ENCODE measurements at regions not wholly inside any gene's neighbourhood (a gene's known extent, or its start where the extent isn't known, plus 50 kb on each side); places are given as distances from the start of the nearest gene placed in this dataset.
A peak's percentile ranks its signal among the peaks of the same experiment; 100 is the strongest.

GRCh38 chr5:174288439-174288838, 242.9 kb downstream of the NSG2 start:
- DNase-seq: no peak
- no peak overlapping the region for H3K4me3 Mint-ChIP-seq
- Histone ChIP-seq H3K27me3 (ENCODE audit: insufficient read depth, low read length, poor library complexity, severe bottlenecking) (no peaks in the 10 kb centered on the region), H3K27ac (ENCODE audit: low read depth, low read length) (no peak overlapping the region), H3K36me3 (ENCODE audit: insufficient read depth, low read length) (no peaks in the 10 kb centered on the region), H3K9me3 (ENCODE audit: low read length) (no peaks in the 10 kb centered on the region), H3K4me1 (ENCODE audit: insufficient read depth, low read length) (no peaks in the 10 kb centered on the region), H3K4me3 (ENCODE audit: low read length) (no peak overlapping the region)
- peaks cover 2 to 6% (median 4%) of the 10 kb centered on the region in 5 donors for H3K9me3 Mint-ChIP-seq
- no peaks in the 10 kb centered on the region for H3K36me3 Mint-ChIP-seq
- no peaks in the 10 kb centered on the region for H3K4me1 Mint-ChIP-seq
- no peak overlapping the region for H3K27ac Mint-ChIP-seq
- H3K27me3 Mint-ChIP-seq: peaks cover 3% of the 10 kb centered on the region in 2 donors
- CTCF ChIA-PET: no interaction called here
- POLR2A ChIA-PET: no interaction called here

GRCh38 chr5:174291162-174291561, 245.7 kb downstream of the NSG2 start:
- Histone ChIP-seq H3K4me1 (ENCODE audit: insufficient read depth, low read length) (no peaks in the 10 kb centered on the region), H3K9me3 (ENCODE audit: low read length) (no peaks in the 10 kb centered on the region), H3K27ac (ENCODE audit: low read depth, low read length) (no peak overlapping the region), H3K36me3 (ENCODE audit: insufficient read depth, low read length) (no peaks in the 10 kb centered on the region), H3K4me3 (ENCODE audit: low read length) (no peak overlapping the region), H3K27me3 (ENCODE audit: insufficient read depth, low read length, poor library complexity, severe bottlenecking) (no peaks in the 10 kb centered on the region)
- Mint-ChIP-seq H3K4me1 (no peaks in the 10 kb centered on the region), H3K27me3 (no peaks in the 10 kb centered on the region), H3K9me3 (peaks cover 2 to 11% (median 6%) of the 10 kb centered on the region in 5 donors), H3K36me3 (no peaks in the 10 kb centered on the region), H3K4me3 (no peak overlapping the region), H3K27ac (no peak overlapping the region)
- CTCF ChIA-PET: no interaction called here
- DNase-seq: no peak
- POLR2A ChIA-PET: no interaction called here

GRCh38 chr5:174292348-174292747, 246.8 kb downstream of the NSG2 start:
- Mint-ChIP-seq H3K27ac (no peak overlapping the region), H3K4me3 (no peak overlapping the region), H3K9me3 (peaks cover 2 to 11% (median 6%) of the 10 kb centered on the region in 5 donors), H3K36me3 (no peaks in the 10 kb centered on the region), H3K27me3 (no peaks in the 10 kb centered on the region), H3K4me1 (no peaks in the 10 kb centered on the region)
- no peaks in the 10 kb centered on the region for H3K4me1 ChIP-seq (ENCODE audit: insufficient read depth, low read length)
- no peak overlapping the region for H3K4me3 ChIP-seq (ENCODE audit: low read length)
- no peaks in the 10 kb centered on the region for H3K36me3 ChIP-seq (ENCODE audit: insufficient read depth, low read length)
- H3K27me3 ChIP-seq (ENCODE audit: insufficient read depth, low read length, poor library complexity, severe bottlenecking): no peaks in the 10 kb centered on the region
- CTCF ChIA-PET: no interaction called here
- POLR2A ChIA-PET: no interaction called here
- no peaks in the 10 kb centered on the region for H3K9me3 ChIP-seq (ENCODE audit: low read length)
- no peak for DNase-seq
- H3K27ac ChIP-seq (ENCODE audit: low read depth, low read length): no peak overlapping the region

GRCh38 chr5:174293006-174293405, 247.5 kb downstream of the NSG2 start:
- DNase-seq: no peak
- Histone ChIP-seq H3K4me1 (ENCODE audit: insufficient read depth, low read length) (no peaks in the 10 kb centered on the region), H3K4me3 (ENCODE audit: low read length) (no peak overlapping the region), H3K36me3 (ENCODE audit: insufficient read depth, low read length) (no peaks in the 10 kb centered on the region), H3K27ac (ENCODE audit: low read depth, low read length) (no peak overlapping the region), H3K9me3 (ENCODE audit: low read length) (no peaks in the 10 kb centered on the region), H3K27me3 (ENCODE audit: insufficient read depth, low read length, poor library complexity, severe bottlenecking) (no peaks in the 10 kb centered on the region)
- POLR2A ChIA-PET: no interaction called here
- H3K27ac Mint-ChIP-seq: no peak overlapping the region
- CTCF ChIA-PET: no interaction called here
- peaks cover 2 to 11% (median 8%) of the 10 kb centered on the region in 5 donors for H3K9me3 Mint-ChIP-seq
- no peaks in the 10 kb centered on the region for H3K4me1 Mint-ChIP-seq
- H3K27me3 Mint-ChIP-seq: no peaks in the 10 kb centered on the region
- H3K36me3 Mint-ChIP-seq: no peaks in the 10 kb centered on the region
- no peak overlapping the region for H3K4me3 Mint-ChIP-seq

- ChIA-PET CTCF (no interaction called here), POLR2A (no interaction called here)
- no peaks in the 10 kb centered on the region for H3K9me3 ChIP-seq (ENCODE audit: low read length)
- H3K36me3 Mint-ChIP-seq: no peaks in the 10 kb centered on the region
- peaks cover 2 to 12% (median 10%) of the 10 kb centered on the region in 5 donors for H3K9me3 Mint-ChIP-seq
- no peaks in the 10 kb centered on the region for H3K27me3 ChIP-seq (ENCODE audit: insufficient read depth, low read length, poor library complexity, severe bottlenecking)
- H3K36me3 ChIP-seq (ENCODE audit: insufficient read depth, low read length): no peaks in the 10 kb centered on the region
- H3K4me1 ChIP-seq (ENCODE audit: insufficient read depth, low read length): no peaks in the 10 kb centered on the region
- H3K4me1 Mint-ChIP-seq: no peaks in the 10 kb centered on the region
- no peak overlapping the region for H3K27ac Mint-ChIP-seq
- H3K27ac ChIP-seq (ENCODE audit: low read depth, low read length): no peak overlapping the region
- no peaks in the 10 kb centered on the region for H3K27me3 Mint-ChIP-seq
- H3K4me3 ChIP-seq (ENCODE audit: low read length): no peak overlapping the region
- DNase-seq: no peak
- H3K4me3 Mint-ChIP-seq: no peak overlapping the region
Measured at GRCh38 chr5:174293481-174293880, 248.0 kb downstream of the NSG2 start.

- Histone ChIP-seq H3K9me3 (ENCODE audit: low read length) (no peaks in the 10 kb centered on the region), H3K27me3 (ENCODE audit: insufficient read depth, low read length, poor library complexity, severe bottlenecking) (no peaks in the 10 kb centered on the region), H3K27ac (ENCODE audit: low read depth, low read length) (no peak overlapping the region), H3K4me1 (ENCODE audit: insufficient read depth, low read length) (no peaks in the 10 kb centered on the region), H3K4me3 (ENCODE audit: low read length) (no peak overlapping the region), H3K36me3 (ENCODE audit: insufficient read depth, low read length) (no peaks in the 10 kb centered on the region)
- POLR2A ChIA-PET: no interaction called here
- H3K27ac Mint-ChIP-seq: no peak overlapping the region
- H3K4me1 Mint-ChIP-seq: no peaks in the 10 kb centered on the region
- no peaks in the 10 kb centered on the region for H3K36me3 Mint-ChIP-seq
- no peaks in the 10 kb centered on the region for H3K27me3 Mint-ChIP-seq
- peaks cover 2 to 21% (median 10%) of the 10 kb centered on the region in 5 donors for H3K9me3 Mint-ChIP-seq
- CTCF ChIA-PET: interaction anchor here (0.8 kb wide), 1 partner anchor 17 kb away, joined by 3 read pairs; no protein-coding TSS in a partner anchor
- no peak for DNase-seq
- no peak overlapping the region for H3K4me3 Mint-ChIP-seq
Measured at GRCh38 chr5:174294891-174295620, 249.6 kb downstream of the NSG2 start.

GRCh38 chr5:174295702-174296436, 250.4 kb downstream of the NSG2 start:
- no peak for DNase-seq
- ChIA-PET CTCF (interaction anchor here (0.8 kb wide), 1 partner anchor 16 kb away, joined by 3 read pairs; no protein-coding TSS in a partner anchor), POLR2A (no interaction called here)
- Mint-ChIP-seq H3K27ac (no peak overlapping the region), H3K27me3 (no peaks in the 10 kb centered on the region), H3K36me3 (no peaks in the 10 kb centered on the region), H3K4me3 (no peak overlapping the region), H3K9me3 (peaks cover 2 to 21% (median 10%) of the 10 kb centered on the region in 5 donors), H3K4me1 (no peaks in the 10 kb centered on the region)
- Histone ChIP-seq H3K36me3 (ENCODE audit: insufficient read depth, low read length) (no peaks in the 10 kb centered on the region), H3K4me3 (ENCODE audit: low read length) (no peak overlapping the region), H3K27ac (ENCODE audit: low read depth, low read length) (no peak overlapping the region), H3K27me3 (ENCODE audit: insufficient read depth, low read length, poor library complexity, severe bottlenecking) (no peaks in the 10 kb centered on the region), H3K9me3 (ENCODE audit: low read length) (no peaks in the 10 kb centered on the region), H3K4me1 (ENCODE audit: insufficient read depth, low read length) (no peaks in the 10 kb centered on the region)

GRCh38 chr5:174300118-174300940, 254.8 kb downstream of the NSG2 start:
- no peak overlapping the region for H3K27ac ChIP-seq (ENCODE audit: low read depth, low read length)
- no peaks in the 10 kb centered on the region for H3K4me1 ChIP-seq (ENCODE audit: insufficient read depth, low read length)
- peak overlapping the region in 1 of 7 donors; percentile 6 for H3K4me3 Mint-ChIP-seq
- POLR2A ChIA-PET: no interaction called here
- H3K4me3 ChIP-seq (ENCODE audit: low read length): no peak overlapping the region
- H3K36me3 ChIP-seq (ENCODE audit: insufficient read depth, low read length): no peaks in the 10 kb centered on the region
- no peaks in the 10 kb centered on the region for H3K4me1 Mint-ChIP-seq
- peaks cover 0 to 2% of the 10 kb centered on the region in 2 donors for H3K27me3 Mint-ChIP-seq
- no peaks in the 10 kb centered on the region for H3K27me3 ChIP-seq (ENCODE audit: insufficient read depth, low read length, poor library complexity, severe bottlenecking)
- H3K36me3 Mint-ChIP-seq: no peaks in the 10 kb centered on the region
- no peak for DNase-seq
- CTCF ChIA-PET: no interaction called here
- peaks cover 0 to 10% (median 4%) of the 10 kb centered on the region in 5 donors for H3K9me3 Mint-ChIP-seq
- H3K27ac Mint-ChIP-seq: no peak overlapping the region
- no peaks in the 10 kb centered on the region for H3K9me3 ChIP-seq (ENCODE audit: low read length)
